ENCODE measurements at regions not wholly inside any gene's neighbourhood (a gene's known extent, or its start where the extent isn't known, plus 50 kb on each side); places are given as distances from the start of the nearest gene placed in this dataset.

- no peak for DNase-seq
- Histone ChIP-seq H3K36me3 (ENCODE audit: control insufficient read depth, insufficient read depth, low read length) (no peaks in the 10 kb centered on the region), H3K9me3 (ENCODE audit: control insufficient read depth, low read depth, low read length) (peaks cover 8% of the 10 kb centered on the region), H3K4me3 (ENCODE audit: low read length) (no peak overlapping the region), H3K27me3 (ENCODE audit: control insufficient read depth, insufficient read depth, low read length) (no peaks in the 10 kb centered on the region), H3K4me1 (ENCODE audit: control insufficient read depth, insufficient read depth, low read length) (no peaks in the 10 kb centered on the region), H3K27ac (ENCODE audit: low read length) (no peak overlapping the region)
- WGBS (ENCODE audit: insufficient coverage, low lambda C conversion rate), result no CpG with 5 or more reads among the region's 1 CpG
Observed at GRCh38 chr6:120355822-120356221, 978.5 kb downstream of the TBC1D32 start.

- no peaks in the 10 kb centered on the region for H3K36me3 ChIP-seq (ENCODE audit: control insufficient read depth, insufficient read depth, low read length)
- no peak for DNase-seq
- no CpG with 5 or more reads among the region's 1 CpG for WGBS (ENCODE audit: insufficient coverage, low lambda C conversion rate)
- no peaks in the 10 kb centered on the region for H3K4me1 ChIP-seq (ENCODE audit: control insufficient read depth, insufficient read depth, low read length)
- no peak overlapping the region for H3K4me3 ChIP-seq (ENCODE audit: low read length)
- H3K27ac ChIP-seq (ENCODE audit: low read length), result no peak overlapping the region
- H3K27me3 ChIP-seq (ENCODE audit: control insufficient read depth, insufficient read depth, low read length), result no peaks in the 10 kb centered on the region
- H3K9me3 ChIP-seq (ENCODE audit: control insufficient read depth, low read depth, low read length), result peaks cover 8% of the 10 kb centered on the region
Observed at GRCh38 chr6:120354452-120355098, 979.7 kb downstream of the TBC1D32 start.

- Histone ChIP-seq H3K4me1 (ENCODE audit: control insufficient read depth, insufficient read depth, low read length) (no peaks in the 10 kb centered on the region), H3K36me3 (ENCODE audit: control insufficient read depth, insufficient read depth, low read length) (no peaks in the 10 kb centered on the region), H3K27me3 (ENCODE audit: control insufficient read depth, insufficient read depth, low read length) (no peaks in the 10 kb centered on the region), H3K9me3 (ENCODE audit: control insufficient read depth, low read depth, low read length) (peaks cover 3% of the 10 kb centered on the region), H3K4me3 (ENCODE audit: low read length) (no peak overlapping the region), H3K27ac (ENCODE audit: low read length) (no peak overlapping the region)
- no peak for DNase-seq
Observed at GRCh38 chr6:120352491-120352890, 981.8 kb downstream of the TBC1D32 start.

GRCh38 chr6:120348926-120349325 is 985.4 kb downstream of the TBC1D32 start:
- Histone ChIP-seq H3K9me3 (ENCODE audit: control insufficient read depth, low read depth, low read length) (peaks cover 3% of the 10 kb centered on the region), H3K4me1 (ENCODE audit: control insufficient read depth, insufficient read depth, low read length) (no peaks in the 10 kb centered on the region), H3K36me3 (ENCODE audit: control insufficient read depth, insufficient read depth, low read length) (no peaks in the 10 kb centered on the region), H3K4me3 (ENCODE audit: low read length) (no peak overlapping the region), H3K27me3 (ENCODE audit: control insufficient read depth, insufficient read depth, low read length) (no peaks in the 10 kb centered on the region), H3K27ac (ENCODE audit: low read length) (no peak overlapping the region)
- WGBS (ENCODE audit: insufficient coverage, low lambda C conversion rate), result no CpG with 5 or more reads among the region's 2 CpGs
- no peak for DNase-seq

- Histone ChIP-seq H3K27ac (ENCODE audit: low read length) (no peak overlapping the region), H3K27me3 (ENCODE audit: control insufficient read depth, insufficient read depth, low read length) (no peaks in the 10 kb centered on the region), H3K4me1 (ENCODE audit: control insufficient read depth, insufficient read depth, low read length) (no peaks in the 10 kb centered on the region), H3K9me3 (ENCODE audit: control insufficient read depth, low read depth, low read length) (no peaks in the 10 kb centered on the region), H3K36me3 (ENCODE audit: control insufficient read depth, insufficient read depth, low read length) (no peaks in the 10 kb centered on the region), H3K4me3 (ENCODE audit: low read length) (no peak overlapping the region)
- 83% methylated on average over 1 of the region's 1 CpG for WGBS (ENCODE audit: insufficient coverage, low lambda C conversion rate)
- no peak for DNase-seq
Observed at GRCh38 chr6:120328521-120328920, 979.0 kb upstream of the MAN1A1 start.

GRCh38 chr6:120320481-120321162 is 971.1 kb upstream of the MAN1A1 start:
- Histone ChIP-seq H3K36me3 (ENCODE audit: control insufficient read depth, insufficient read depth, low read length) (no peaks in the 10 kb centered on the region), H3K27me3 (ENCODE audit: control insufficient read depth, insufficient read depth, low read length) (no peaks in the 10 kb centered on the region), H3K4me1 (ENCODE audit: control insufficient read depth, insufficient read depth, low read length) (no peaks in the 10 kb centered on the region), H3K9me3 (ENCODE audit: control insufficient read depth, low read depth, low read length) (peaks cover 5% of the 10 kb centered on the region), H3K4me3 (ENCODE audit: low read length) (no peak overlapping the region), H3K27ac (ENCODE audit: low read length) (no peak overlapping the region)
- no peak for DNase-seq
- WGBS (ENCODE audit: insufficient coverage, low lambda C conversion rate), result no CpG with 5 or more reads among the region's 2 CpGs

- no peak for DNase-seq
- Histone ChIP-seq H3K4me1 (ENCODE audit: control insufficient read depth, insufficient read depth, low read length) (no peaks in the 10 kb centered on the region), H3K27ac (ENCODE audit: low read length) (no peak overlapping the region), H3K9me3 (ENCODE audit: control insufficient read depth, low read depth, low read length) (no peaks in the 10 kb centered on the region), H3K36me3 (ENCODE audit: control insufficient read depth, insufficient read depth, low read length) (no peaks in the 10 kb centered on the region), H3K27me3 (ENCODE audit: control insufficient read depth, insufficient read depth, low read length) (no peaks in the 10 kb centered on the region), H3K4me3 (ENCODE audit: low read length) (no peak overlapping the region)
- WGBS (ENCODE audit: insufficient coverage, low lambda C conversion rate), result 100% methylated on average over 1 of the region's 1 CpG
Observed at GRCh38 chr6:120304223-120304622, 954.7 kb upstream of the MAN1A1 start.

- H3K9me3 ChIP-seq (ENCODE audit: control insufficient read depth, low read depth, low read length), result no peaks in the 10 kb centered on the region
- H3K36me3 ChIP-seq (ENCODE audit: control insufficient read depth, insufficient read depth, low read length), result no peaks in the 10 kb centered on the region
- H3K4me3 ChIP-seq (ENCODE audit: low read length), result no peak overlapping the region
- H3K4me1 ChIP-seq (ENCODE audit: control insufficient read depth, insufficient read depth, low read length), result no peaks in the 10 kb centered on the region
- no peaks in the 10 kb centered on the region for H3K27me3 ChIP-seq (ENCODE audit: control insufficient read depth, insufficient read depth, low read length)
- H3K27ac ChIP-seq (ENCODE audit: low read length), result no peak overlapping the region
- no peak for DNase-seq
- 100% methylated on average over 1 of the region's 2 CpGs for WGBS (ENCODE audit: insufficient coverage, low lambda C conversion rate)
Observed at GRCh38 chr6:120303527-120303926, 954.0 kb upstream of the MAN1A1 start.

GRCh38 chr6:120302041-120302440 is 952.5 kb upstream of the MAN1A1 start:
- Histone ChIP-seq H3K36me3 (ENCODE audit: control insufficient read depth, insufficient read depth, low read length) (no peaks in the 10 kb centered on the region), H3K27ac (ENCODE audit: low read length) (no peak overlapping the region), H3K27me3 (ENCODE audit: control insufficient read depth, insufficient read depth, low read length) (no peaks in the 10 kb centered on the region), H3K4me1 (ENCODE audit: control insufficient read depth, insufficient read depth, low read length) (no peaks in the 10 kb centered on the region), H3K4me3 (ENCODE audit: low read length) (no peak overlapping the region), H3K9me3 (ENCODE audit: control insufficient read depth, low read depth, low read length) (no peaks in the 10 kb centered on the region)
- DNase-seq, result no peak
- no CpG with 5 or more reads among the region's 2 CpGs for WGBS (ENCODE audit: insufficient coverage, low lambda C conversion rate)

GRCh38 chr6:120290964-120291363 is 941.4 kb upstream of the MAN1A1 start:
- H3K27ac ChIP-seq (ENCODE audit: low read length), result no peak overlapping the region
- H3K9me3 ChIP-seq (ENCODE audit: control insufficient read depth, low read depth, low read length), result no peaks in the 10 kb centered on the region
- no peak overlapping the region for H3K4me3 ChIP-seq (ENCODE audit: low read length)
- H3K4me1 ChIP-seq (ENCODE audit: control insufficient read depth, insufficient read depth, low read length), result no peaks in the 10 kb centered on the region
- H3K27me3 ChIP-seq (ENCODE audit: control insufficient read depth, insufficient read depth, low read length), result no peaks in the 10 kb centered on the region
- H3K36me3 ChIP-seq (ENCODE audit: control insufficient read depth, insufficient read depth, low read length), result no peaks in the 10 kb centered on the region
- DNase-seq, result no peak
- no CpG with 5 or more reads among the region's 1 CpG for WGBS (ENCODE audit: insufficient coverage, low lambda C conversion rate)

GRCh38 chr6:120282005-120282404 is 932.4 kb upstream of the MAN1A1 start:
- WGBS (ENCODE audit: insufficient coverage, low lambda C conversion rate), result no CpG with 5 or more reads among the region's 2 CpGs
- no peaks in the 10 kb centered on the region for H3K27me3 ChIP-seq (ENCODE audit: control insufficient read depth, insufficient read depth, low read length)
- no peaks in the 10 kb centered on the region for H3K36me3 ChIP-seq (ENCODE audit: control insufficient read depth, insufficient read depth, low read length)
- H3K4me3 ChIP-seq (ENCODE audit: low read length), result no peak overlapping the region
- no peaks in the 10 kb centered on the region for H3K4me1 ChIP-seq (ENCODE audit: control insufficient read depth, insufficient read depth, low read length)
- H3K9me3 ChIP-seq (ENCODE audit: control insufficient read depth, low read depth, low read length), result no peaks in the 10 kb centered on the region
- no peak overlapping the region for H3K27ac ChIP-seq (ENCODE audit: low read length)
- DNase-seq, result no peak
